Posterior vena cava (tissue), 2 donors: ENCODE measurements at regions not wholly inside any gene's neighbourhood (a gene's known extent, or its start where the extent isn't known, plus 50 kb on each side); places are given as distances from the start of the nearest gene placed in this dataset.

Experiments used
- DNase-seq: peaks from one replicate; pipeline ENCODE4 v3.0.0-alpha.2; 2020; ENCODE audit warnings: low spot score
- intact Hi-C, 2 donors: fragments of 100-400 bp; cut with DNase I; formaldehyde crosslinking; loops; one replicate each; pipeline versions ENCODE4 v1.14.1 to v1.14.2; 2022 to 2023
- donor health status: DM: yes; HTN: yes; CAD: no.
- donor health status: DM: yes; HTN: yes; CAD: no.

GRCh38 chr2:16317211-16317830, 348.3 kb downstream of the CYRIA start:
- no peak for DNase-seq
- intact Hi-C loops, result no loop called here

- no peak for DNase-seq
- intact Hi-C loops, result no loop called here
These were observed 349.0 kb downstream of the CYRIA start for GRCh38 chr2:16316456-16317210.

DNA sequence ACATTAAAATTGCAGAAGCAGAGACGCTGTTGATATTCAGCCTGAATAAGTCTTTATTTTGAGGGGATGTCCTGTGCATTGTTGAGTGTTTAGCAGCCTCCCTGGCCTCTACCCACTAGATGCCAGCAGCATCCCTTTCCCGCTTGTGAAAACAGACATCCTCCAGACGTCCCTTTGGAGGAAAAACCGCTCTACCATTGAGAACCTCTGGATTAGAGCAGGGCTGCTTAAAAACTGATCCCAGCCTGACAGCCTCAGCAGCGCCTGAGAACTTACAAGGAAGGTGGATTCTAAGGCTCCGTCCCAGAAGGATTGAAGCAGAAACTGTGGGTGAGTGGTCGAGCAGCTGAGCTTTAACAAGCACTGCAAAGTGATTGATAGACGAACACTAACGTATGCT, 349.7 kb downstream of the CYRIA start:
- intact Hi-C loops, result no loop called here
- no peak for DNase-seq

GRCh38 chr2:16315458-16315835, 350.2 kb downstream of the CYRIA start:
- intact Hi-C loops, result no loop called here
- no peak for DNase-seq

DNA sequence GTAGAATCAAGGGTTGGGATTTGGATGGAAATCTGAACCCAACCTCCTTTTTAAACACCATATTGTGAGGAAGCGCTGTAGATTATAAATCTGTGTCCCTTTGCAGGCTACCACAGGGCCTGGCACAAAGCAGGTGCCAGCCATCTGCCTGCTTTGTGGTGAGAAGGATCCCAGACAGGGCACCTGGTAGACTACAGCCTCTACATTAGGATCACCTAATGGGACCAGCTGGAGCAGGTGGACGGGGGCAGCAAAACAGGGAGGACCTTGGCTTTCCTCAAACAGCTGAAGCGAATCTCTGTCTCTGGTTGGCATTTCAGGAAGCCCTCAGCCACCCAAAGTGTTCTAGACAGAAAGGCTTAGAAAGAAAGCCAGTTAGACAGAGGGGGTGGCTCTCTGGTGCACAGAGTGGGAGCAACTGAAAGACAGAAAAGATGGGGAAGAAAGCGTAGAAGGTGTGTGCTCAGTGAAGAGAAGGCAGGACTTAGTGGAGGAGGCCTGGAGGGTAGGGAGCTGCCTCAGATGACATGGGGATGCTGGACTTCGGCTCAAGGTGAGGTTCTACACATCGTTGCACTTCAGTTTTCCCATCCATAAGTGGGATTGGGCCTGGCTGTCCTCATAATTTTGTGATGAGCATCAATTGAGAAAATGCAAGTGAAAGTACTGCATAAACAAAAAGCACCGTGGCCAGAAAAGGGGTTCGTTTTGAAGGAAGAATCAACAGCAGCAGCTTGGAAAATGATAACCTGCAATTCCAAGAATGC, 350.8 kb downstream of the CYRIA start:
- intact Hi-C loops, result no loop called here
- no peak for DNase-seq

DNA sequence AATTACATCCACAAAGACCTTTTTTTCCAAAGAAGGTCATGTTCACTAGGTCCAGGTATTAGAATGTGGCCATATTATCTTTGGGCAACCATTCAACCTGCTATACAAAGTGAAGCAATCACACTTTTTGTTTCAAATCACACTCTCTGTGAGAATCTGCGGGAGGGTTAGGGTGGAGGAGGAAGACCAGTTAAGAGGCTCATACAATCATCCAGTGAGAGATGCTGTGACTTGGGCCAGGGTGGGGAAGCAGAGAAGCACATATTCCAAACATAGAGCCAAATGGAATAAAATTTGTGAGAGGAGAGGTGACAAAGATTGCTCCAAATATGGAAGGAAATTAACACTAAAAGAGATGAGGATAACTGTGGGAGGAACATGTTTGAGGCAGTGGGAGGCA, 351.6 kb downstream of the CYRIA start:
- DNase-seq, result no peak
- intact Hi-C loops, result no loop called here

GRCh38 chr2:16313235-16313975, 352.2 kb downstream of the CYRIA start:
- intact Hi-C loops, result no loop called here
- DNase-seq, result no peak

GRCh38 chr2:16312771-16313170, 352.9 kb downstream of the CYRIA start:
- no peak for DNase-seq
- intact Hi-C loops, result no loop called here

DNA sequence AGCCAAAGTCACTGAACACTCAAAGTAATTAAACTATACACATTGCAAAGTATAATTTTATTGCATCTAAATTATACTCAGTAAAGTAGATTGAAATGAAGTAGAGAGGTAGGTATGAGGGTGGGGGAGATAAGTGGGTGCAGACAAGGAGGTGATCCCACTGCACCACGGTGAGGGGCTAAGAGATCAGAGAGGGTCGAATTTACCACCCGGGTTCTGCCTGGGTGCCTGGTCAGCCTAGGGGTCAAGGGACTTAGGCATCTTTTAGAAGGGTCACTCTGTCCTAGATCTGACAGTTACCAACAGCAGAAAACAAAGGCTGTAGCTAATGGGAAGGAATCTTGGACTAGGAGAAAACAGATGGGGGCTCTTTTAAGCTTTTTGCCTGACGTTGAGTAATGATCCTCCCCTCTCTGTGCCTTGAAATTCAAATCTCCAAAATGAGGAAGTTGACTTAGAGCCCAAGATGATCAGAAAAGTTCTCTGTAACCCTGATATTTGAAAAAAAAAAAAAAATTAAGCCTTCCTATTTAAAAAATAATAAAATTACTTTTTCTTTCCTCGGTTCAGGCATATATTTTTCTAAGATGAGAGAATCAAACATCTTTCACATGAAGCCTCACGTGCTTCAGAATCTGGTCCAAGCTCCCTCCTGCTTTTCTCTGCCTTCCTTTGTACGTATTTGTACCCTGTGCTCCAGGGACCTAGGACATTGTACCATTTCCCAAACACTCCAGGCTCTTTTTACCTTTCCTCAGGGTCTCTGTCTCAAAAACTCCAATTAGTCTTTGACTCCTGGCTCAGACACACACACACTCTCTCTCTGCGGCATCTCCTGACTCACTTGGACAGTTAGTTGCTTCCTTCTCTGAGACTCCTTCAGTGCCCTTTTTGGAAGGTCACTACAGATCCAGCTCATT, 353.9 kb downstream of the CYRIA start:
- DNase-seq, result no peak
- intact Hi-C loops, result no loop called here

DNA sequence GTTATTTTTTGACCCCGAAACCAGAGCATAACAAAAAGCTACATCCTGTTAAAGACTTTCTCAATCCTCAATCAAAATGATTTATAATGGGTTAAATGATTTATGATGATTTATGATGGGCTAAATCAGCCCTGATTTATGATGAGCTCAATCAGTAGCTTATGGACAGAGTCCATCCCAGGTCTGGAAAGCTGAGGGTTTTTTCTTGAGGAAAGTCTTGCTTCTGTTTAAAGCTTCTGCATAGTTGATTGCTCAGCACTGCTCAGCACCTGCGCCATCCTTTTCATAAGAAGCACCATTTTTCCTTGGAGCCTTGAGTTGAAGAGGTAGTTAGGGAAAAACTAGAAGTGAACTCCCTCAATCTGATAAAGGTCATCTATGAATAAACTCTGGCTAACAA, 356.8 kb downstream of the CYRIA start:
- DNase-seq, result no peak
- intact Hi-C loops, result no loop called here

DNA sequence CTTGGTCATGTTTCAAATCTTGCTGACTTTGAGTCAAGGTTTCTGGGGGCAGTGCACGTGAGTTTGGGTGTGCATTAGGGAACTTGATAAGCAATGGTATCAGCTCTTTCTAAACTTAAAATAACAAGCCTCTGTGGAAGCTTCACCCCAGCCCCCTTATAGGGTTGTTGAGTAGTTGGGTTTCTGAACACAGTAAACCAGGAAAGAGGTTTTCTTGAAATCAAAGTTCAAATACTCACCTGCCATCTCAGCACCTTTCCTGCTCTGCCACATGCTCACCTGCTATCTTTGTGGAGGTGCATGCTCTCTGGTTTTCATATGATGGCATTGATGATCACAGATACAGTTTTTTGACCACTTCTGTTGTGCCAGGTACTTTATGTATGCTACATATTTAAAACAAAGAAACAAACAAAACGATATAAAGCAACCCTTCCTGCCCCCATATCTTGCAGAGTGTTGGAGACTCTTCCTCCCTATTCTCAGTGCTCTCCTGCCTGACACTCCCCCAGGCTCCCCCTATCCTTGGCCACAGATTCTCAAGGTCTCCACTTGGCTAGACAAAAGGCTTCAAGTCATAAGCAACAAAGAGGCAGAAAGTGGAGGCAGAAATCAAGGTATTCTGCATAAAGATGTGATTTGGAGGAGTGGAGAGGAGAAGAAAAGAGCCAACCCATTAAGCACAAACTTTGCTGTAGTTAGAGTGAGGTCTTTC, 360.6 kb downstream of the CYRIA start:
- intact Hi-C loops, result no loop called here
- DNase-seq, result no peak

- DNase-seq, result no peak
- intact Hi-C loops, result no loop called here
These were observed 361.9 kb downstream of the CYRIA start for GRCh38 chr2:16303761-16304160.

GRCh38 chr2:16303273-16303577, 362.4 kb downstream of the CYRIA start:
- intact Hi-C loops, result no loop called here
- DNase-seq, result no peak

DNA sequence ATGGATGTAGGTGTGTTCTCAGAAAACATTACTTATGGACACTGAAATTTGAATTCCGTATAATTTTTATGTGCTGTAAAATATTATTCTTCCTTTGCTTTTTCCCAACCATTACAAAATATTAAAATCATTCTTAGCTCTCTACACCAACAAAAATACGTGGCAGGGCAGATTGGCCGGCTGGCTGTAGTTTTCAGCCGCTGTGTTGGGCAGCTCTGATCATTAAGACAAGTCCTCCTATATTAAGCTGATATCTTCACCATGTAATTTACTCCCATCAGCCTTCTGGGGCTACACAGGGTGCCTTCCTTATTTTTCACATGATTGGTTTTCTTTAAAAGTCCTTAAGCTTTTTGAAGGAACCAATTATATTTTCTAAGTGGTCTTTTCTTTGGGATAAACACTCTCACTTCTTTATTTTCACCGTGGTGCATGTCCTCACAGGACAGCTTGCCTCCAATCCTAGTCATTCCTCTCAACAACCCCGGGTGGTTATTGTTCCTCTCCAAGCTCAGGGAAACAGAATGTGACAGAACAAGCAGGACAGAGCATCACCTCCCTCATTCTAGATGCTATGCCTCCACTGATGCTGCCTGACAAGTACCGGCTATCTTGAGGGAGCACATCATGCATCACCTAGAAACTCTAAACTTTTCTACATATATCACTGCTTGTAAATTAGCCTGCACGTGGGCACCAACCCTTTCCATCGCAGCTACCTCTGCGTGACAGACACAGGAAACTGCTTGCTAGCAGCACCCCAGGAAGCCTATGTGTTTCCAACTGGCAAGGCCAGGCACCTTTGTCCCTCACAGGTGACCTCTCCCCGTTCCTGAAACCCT, 362.3 kb downstream of the MYCN start:
- no peak for DNase-seq
- intact Hi-C loops, result no loop called here

DNA sequence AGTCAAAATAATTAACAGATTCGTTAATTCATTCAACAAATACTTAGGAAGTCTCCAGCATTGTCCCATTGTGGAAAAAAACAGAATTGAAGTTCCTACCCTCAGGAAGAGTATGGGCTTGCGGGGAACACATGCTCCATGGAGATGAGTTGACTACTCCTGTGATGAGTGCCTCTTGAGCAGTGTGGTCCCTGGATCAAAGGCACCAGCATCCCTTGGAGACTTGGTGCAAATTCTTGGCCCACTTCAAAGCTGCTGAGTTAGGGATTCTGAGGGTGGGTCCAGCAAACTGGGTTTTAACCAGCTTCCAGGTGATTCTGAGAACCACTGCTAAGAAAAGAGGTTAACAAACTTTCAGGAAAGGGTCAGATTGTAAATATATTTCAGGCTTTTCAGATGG, 361.6 kb downstream of the MYCN start:
- intact Hi-C loops, result no loop called here
- no peak for DNase-seq

DNA sequence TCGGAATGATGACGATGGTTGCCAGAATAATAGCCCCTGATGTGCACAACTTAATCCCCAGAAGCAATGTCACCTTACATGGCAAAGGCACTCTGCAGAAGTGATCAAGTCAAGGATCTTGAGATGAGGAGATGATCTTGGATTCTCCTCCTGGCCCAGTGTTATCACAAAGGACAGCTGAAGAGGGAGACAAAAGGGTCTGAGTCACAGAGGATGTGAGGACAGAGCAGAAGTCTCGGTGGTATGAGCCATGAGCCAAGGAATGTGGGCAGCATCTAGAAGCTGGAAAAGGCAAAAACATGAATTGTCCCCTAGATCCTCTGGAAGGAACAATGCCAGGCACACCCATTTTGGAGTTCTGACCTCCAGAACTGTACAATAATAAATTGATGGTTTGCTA, 358.5 kb downstream of the MYCN start:
- no peak for DNase-seq
- intact Hi-C loops, result no loop called here

DNA sequence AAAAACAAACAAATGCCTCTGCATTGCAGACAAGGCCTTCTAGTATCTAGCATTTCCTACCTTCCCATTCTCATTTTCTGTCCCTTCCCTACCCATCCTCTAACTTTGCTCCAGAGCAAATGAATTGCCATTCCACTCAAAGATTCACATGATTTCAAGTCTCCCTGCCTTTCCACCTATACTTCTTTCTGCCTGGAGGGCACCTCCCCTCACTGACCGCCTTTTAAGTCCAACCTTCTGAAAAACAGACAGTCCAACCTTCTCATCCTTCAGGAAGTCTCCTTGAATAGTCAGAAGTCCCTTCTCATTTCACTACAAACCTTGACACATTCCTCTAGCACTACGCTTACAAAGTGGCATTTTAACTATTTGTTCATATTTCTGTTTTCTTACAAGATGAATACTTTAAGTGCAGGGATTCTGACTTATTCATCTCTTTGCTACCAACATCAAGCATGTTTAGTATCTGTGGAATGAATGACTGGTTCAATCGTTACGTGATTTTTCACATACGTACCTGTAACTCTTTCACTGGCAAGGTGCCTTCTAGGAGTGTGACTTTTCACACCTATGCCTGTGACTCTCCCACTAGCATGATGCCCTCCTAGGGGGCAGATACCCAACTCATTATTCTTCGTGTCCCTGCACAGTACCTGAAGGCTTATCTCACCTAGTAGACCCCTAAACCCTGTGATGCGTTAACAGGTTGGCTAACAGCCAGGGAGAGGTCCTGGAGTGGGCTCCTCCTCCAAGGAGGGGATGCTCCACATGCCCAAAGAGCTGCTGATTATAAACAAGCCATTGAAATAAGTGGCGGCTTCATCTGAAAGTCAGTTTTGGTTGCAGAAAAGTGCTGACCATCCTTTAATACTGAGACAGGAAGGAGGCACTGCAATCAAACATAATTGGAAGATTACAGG, 356.2 kb downstream of the MYCN start:
- intact Hi-C loops, result no loop called here
- DNase-seq, result no peak
